Liver (tissue), 3 donors: ENCODE measurements at regions not wholly inside any gene's neighbourhood (a gene's known extent, or its start where the extent isn't known, plus 50 kb on each side); places are given as distances from the start of the nearest gene placed in this dataset.

Experiments
- EGR1 ChIP-seq, 2 donors: IDR thresholded peaks; 2 replicates each; pipeline ENCODE4 v1.6.1; 2016 to 2018; ENCODE audit warnings: antibody characterized with exemption in 2 of 2, low read depth in 2 of 2
- GABPA ChIP-seq, 2 donors: IDR thresholded peaks in 1 of 2; conservative IDR thresholded peaks in 1 of 2; 2 replicates each; pipeline ENCODE4 v1.6.1; 2016; ENCODE audit warnings: antibody characterized with exemption in 2 of 2, mild to moderate bottlenecking in 1 of 2, moderate library complexity in 1 of 2
- HNF4A ChIP-seq, 2 donors: conservative IDR thresholded peaks; 2 replicates each; pipeline ENCODE4 v1.6.1; 2016; ENCODE audit warnings: antibody characterized with exemption in 2 of 2, mild to moderate bottlenecking in 2 of 2
- HNF4G ChIP-seq: IDR thresholded peaks from 2 replicates; pipeline ENCODE4 v1.6.1; 2016; ENCODE audit warnings: antibody characterized with exemption
- JUND ChIP-seq, 2 donors: IDR thresholded peaks; 2 replicates each; pipeline ENCODE4 v1.6.1; 2016; ENCODE audit warnings: antibody characterized with exemption in 2 of 2
- RAD21 ChIP-seq, 2 donors: IDR thresholded peaks; 2 replicates each; pipeline ENCODE4 v1.6.1; 2016; ENCODE audit warnings: antibody characterized with exemption in 2 of 2, mild to moderate bottlenecking in 2 of 2
- REST ChIP-seq: IDR thresholded peaks from 2 replicates; pipeline ENCODE4 v1.6.1; 2016; ENCODE audit warnings: antibody characterized with exemption, mild to moderate bottlenecking
- RXRA ChIP-seq, 2 donors: IDR thresholded peaks; 2 replicates each; pipeline ENCODE4 v1.6.1; 2017 to 2018; ENCODE audit warnings: antibody characterized with exemption in 2 of 2, mild to moderate bottlenecking in 1 of 2
- SP1 ChIP-seq: IDR thresholded peaks from 2 replicates; pipeline ENCODE4 v1.6.1; 2018; ENCODE audit warnings: antibody characterized with exemption, mild to moderate bottlenecking
- TF ChIP-seq, protein P1 (sequence below): fragments of 150-350 bp; IDR thresholded peaks from 2 replicates; pipeline ENCODE4 v1.5.1; 2017; ENCODE audit warnings: improper control_type of control experiment, low read depth, low read length; ENCODE audit not compliant: missing input control
- TF ChIP-seq, protein P2 (sequence below): IDR thresholded peaks from 2 replicates; pipeline ENCODE4 v1.6.1; 2016; ENCODE audit warnings: antibody characterized with exemption
- TF ChIP-seq, protein P3 (sequence below): IDR thresholded peaks from 2 replicates; pipeline ENCODE4 v1.6.1; 2016; ENCODE audit warnings: antibody characterized with exemption
- donor health status: healthy.
- donor health status: healthy.

GRCh38 chr12:46886541-46887041, 60.8 kb upstream of the SLC38A4 start:
- TF ChIP-seq, protein P1, sequence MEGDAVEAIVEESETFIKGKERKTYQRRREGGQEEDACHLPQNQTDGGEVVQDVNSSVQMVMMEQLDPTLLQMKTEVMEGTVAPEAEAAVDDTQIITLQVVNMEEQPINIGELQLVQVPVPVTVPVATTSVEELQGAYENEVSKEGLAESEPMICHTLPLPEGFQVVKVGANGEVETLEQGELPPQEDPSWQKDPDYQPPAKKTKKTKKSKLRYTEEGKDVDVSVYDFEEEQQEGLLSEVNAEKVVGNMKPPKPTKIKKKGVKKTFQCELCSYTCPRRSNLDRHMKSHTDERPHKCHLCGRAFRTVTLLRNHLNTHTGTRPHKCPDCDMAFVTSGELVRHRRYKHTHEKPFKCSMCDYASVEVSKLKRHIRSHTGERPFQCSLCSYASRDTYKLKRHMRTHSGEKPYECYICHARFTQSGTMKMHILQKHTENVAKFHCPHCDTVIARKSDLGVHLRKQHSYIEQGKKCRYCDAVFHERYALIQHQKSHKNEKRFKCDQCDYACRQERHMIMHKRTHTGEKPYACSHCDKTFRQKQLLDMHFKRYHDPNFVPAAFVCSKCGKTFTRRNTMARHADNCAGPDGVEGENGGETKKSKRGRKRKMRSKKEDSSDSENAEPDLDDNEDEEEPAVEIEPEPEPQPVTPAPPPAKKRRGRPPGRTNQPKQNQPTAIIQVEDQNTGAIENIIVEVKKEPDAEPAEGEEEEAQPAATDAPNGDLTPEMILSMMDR = no peak
- TF ChIP-seq RXRA (IDR thresholded peaks at IDR 0.05) = no peak
- TF ChIP-seq, protein P2, sequence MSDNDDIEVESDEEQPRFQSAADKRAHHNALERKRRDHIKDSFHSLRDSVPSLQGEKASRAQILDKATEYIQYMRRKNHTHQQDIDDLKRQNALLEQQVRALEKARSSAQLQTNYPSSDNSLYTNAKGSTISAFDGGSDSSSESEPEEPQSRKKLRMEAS = no peak
- no peak for TF ChIP-seq EGR1 (IDR thresholded peaks at IDR 0.05; ENCODE audit: low read depth in 2 of 2)
- no peak for TF ChIP-seq SP1
- TF ChIP-seq HNF4G = no peak
- no peak for TF ChIP-seq REST
- no peak for TF ChIP-seq GABPA (IDR thresholded peaks at IDR 0.05 in 1 of 2, conservative IDR thresholded peaks at IDR 0.05 in 1 of 2)
- TF ChIP-seq JUND (IDR thresholded peaks at IDR 0.05) = no peak
- TF ChIP-seq RAD21 (IDR thresholded peaks at IDR 0.05) = no peak
- no peak for TF ChIP-seq HNF4A (conservative IDR thresholded peaks at IDR 0.05)
- TF ChIP-seq, protein P3, sequence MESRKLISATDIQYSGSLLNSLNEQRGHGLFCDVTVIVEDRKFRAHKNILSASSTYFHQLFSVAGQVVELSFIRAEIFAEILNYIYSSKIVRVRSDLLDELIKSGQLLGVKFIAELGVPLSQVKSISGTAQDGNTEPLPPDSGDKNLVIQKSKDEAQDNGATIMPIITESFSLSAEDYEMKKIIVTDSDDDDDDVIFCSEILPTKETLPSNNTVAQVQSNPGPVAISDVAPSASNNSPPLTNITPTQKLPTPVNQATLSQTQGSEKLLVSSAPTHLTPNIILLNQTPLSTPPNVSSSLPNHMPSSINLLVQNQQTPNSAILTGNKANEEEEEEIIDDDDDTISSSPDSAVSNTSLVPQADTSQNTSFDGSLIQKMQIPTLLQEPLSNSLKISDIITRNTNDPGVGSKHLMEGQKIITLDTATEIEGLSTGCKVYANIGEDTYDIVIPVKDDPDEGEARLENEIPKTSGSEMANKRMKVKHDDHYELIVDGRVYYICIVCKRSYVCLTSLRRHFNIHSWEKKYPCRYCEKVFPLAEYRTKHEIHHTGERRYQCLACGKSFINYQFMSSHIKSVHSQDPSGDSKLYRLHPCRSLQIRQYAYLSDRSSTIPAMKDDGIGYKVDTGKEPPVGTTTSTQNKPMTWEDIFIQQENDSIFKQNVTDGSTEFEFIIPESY = no peak
